HG03571 (cell line): ENCODE measurements at regions not wholly inside any gene's neighbourhood (a gene's known extent, or its start where the extent isn't known, plus 50 kb on each side); places are given as distances from the start of the nearest gene placed in this dataset.

Experiments
- ATAC-seq: cut with Tn5 transposase; IDR thresholded peaks from one replicate; pipeline ENCODE4 v1.9.1; 2021; ENCODE audit not compliant: unreplicated experiment

DNA sequence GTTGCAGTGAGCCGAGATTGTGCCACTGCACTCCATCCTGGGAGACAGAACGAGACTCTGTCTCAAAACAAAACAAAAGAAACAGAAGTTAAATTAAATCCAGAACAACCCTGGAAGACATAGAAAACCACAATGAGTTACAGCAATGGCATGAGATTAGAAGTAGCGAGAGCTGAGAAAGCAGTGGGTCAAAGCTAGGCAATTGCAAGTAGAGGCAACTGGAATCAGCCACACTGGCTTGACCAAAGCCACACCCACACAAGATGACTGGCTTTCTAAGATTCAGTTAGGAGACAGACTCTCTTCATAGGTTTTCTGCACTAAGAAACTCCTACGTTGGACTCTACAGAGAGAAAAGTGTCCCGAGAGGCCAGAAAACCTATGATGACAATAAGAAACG is 443.0 kb downstream of the GPM6A start:
- ATAC-seq, result no peak

DNA sequence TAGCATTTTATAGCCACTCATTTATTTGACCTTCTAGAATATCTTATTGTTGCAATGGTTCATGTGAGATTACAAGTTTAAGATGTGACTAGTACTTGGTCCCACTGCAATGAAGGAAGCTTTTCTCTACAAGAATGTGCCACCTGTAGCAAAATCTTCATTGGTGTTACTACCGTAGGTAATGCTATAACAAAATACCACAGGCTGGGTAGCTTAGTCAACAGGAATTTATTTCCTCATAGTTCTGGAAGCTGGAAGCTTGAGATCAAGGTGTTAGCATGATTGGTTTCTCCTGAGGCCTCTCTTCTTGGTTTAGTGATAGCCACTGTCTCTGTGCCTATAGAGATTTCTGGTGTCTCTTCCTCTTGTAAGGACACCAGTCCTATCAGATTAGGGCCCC is 441.0 kb downstream of the GPM6A start:
- ATAC-seq, result no peak

GRCh38 chr4:175373031-175373430 is 439.0 kb downstream of the GPM6A start:
- ATAC-seq, result no peak

DNA sequence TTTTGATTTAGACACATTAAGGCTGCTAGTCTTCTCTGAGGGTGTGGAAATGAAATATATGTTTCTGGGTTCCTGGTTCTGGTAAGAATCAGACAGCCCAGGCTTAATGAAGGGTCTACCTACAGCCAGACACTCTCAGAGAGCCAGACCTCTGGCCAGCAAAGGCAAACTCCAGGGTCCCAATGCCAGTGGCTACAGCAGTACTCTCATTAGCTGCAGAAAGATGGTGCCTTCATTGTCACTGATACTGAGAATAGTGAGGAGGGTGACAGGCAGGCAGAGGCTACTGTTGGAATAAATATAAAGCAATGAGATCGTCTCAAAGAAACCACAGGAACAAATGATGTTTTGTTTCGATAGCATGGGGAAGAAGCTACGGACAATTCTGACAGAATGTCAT is 437.6 kb downstream of the GPM6A start:
- no peak for ATAC-seq

DNA sequence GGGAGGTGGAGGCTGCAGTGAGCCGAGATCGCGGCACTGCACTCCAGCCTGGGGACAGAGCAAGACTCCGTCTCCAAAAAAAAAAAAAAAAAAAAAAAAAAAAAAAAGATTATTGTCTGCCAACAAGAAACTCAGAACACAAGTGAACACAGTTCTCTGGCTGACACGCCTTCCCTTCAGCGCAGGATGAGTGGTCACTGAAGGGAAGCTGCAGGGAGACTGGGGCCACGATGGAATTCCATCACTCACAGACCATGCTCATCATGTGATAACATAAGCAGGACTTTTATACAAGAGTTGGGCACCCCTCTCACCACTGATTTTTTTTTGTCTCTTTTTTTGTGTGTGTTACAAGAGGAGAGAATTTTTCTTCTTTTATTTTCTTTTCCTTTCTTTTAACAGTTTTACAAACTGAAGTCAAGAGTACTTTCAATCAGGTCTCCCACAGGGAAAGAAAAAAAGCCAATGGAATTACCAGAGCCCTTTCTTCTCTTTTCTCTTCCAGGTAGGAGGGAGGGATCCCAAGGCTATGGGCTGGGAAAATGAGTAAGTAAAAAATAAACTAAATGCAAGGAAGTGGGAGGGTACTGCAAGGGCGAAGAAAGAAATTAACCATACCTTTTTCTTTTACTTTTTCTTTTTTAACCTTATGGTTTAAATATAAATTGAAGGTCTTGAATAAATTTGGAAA is 435.6 kb downstream of the GPM6A start:
- ATAC-seq, result no peak

- ATAC-seq, result no peak
Measured at GRCh38 chr4:175377203-175377602, 434.9 kb downstream of the GPM6A start.

DNA sequence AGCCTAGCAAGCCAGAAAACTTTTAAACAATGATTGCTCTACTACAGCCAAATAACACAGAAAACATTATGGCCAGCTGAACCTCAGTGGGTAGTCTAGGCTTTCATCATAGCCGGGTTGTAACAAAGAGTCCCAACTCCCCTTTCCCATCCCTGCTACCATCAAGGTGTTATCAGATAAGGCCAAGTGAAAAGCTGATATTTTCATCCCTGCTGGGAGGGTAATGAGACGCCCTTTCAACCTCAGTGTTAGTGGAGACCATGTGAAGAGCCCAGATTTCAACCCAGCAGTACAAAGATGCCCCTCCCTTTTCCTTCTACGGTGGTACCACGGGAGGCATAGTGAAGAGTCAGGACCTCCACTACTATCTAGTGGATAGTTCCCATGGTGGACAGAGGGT is 433.7 kb downstream of the GPM6A start:
- no peak for ATAC-seq

- ATAC-seq, result no peak
Measured at GRCh38 chr4:175380841-175381240, 431.2 kb downstream of the GPM6A start.

DNA sequence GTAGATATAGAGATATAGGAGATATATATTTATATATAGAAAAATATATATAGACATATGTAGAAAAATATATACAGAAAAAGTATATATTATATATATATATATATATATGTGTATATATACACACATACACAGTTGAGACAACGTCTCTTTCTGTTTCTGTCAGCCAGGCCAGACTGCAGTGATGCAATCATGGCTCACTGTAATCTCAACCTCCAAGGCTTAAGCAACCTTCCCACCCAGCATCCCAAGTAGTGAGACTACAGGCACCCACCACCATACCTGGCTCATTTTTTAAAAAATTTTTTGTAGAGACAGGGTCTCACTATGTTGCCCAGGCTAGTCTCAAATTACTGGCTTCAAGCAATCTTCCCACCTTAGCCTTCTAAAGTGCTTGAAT is 426.3 kb downstream of the GPM6A start:
- no peak for ATAC-seq

- ATAC-seq, result no peak
Measured at GRCh38 chr4:175386776-175387507, 425.1 kb downstream of the GPM6A start.

DNA sequence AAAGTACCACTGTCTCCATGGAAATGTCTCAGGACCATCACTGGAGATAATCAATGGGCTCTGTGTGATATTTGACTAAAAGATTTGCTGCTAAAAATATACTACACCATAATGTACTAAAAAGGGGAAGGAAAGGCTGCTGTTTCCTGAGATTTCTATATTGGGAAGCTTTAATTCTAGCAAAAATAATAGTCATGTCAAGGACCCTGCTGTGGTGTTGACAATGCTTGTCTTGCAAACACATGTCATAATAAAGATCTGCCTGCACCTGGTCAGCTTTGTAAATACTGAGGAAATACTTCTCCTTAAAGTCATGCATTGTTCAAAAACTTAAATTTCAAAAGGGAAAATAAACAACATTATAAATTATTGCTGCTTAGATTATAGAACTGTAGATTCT is 417.9 kb downstream of the GPM6A start:
- ATAC-seq, result no peak

- no peak for ATAC-seq
Measured at GRCh38 chr4:175405961-175406360, 406.1 kb downstream of the GPM6A start.

GRCh38 chr4:175407926-175408325 is 404.1 kb downstream of the GPM6A start:
- no peak for ATAC-seq

DNA sequence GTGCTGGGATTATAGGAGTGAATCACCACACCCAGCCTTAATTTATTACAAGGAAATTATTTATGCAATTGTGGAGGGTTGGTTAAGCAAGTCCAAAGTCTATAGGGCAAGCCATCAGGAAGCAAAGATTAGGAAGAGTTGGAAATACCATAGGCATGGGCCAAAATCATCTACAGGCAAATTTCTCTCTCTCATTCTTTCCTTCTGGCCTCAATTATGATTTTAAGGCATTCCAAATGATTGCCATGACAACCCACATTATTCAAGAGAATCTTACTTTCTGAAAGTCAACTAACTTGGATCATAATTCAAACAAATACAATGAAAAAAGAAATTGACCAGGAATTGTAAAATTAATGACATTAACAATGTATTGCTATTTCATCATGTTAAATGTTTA is 400.8 kb downstream of the GPM6A start:
- ATAC-seq, result no peak

GRCh38 chr4:175412161-175412560 is 399.9 kb downstream of the GPM6A start:
- no peak for ATAC-seq

GRCh38 chr4:175412746-175413145 is 399.3 kb downstream of the GPM6A start:
- no peak for ATAC-seq

DNA sequence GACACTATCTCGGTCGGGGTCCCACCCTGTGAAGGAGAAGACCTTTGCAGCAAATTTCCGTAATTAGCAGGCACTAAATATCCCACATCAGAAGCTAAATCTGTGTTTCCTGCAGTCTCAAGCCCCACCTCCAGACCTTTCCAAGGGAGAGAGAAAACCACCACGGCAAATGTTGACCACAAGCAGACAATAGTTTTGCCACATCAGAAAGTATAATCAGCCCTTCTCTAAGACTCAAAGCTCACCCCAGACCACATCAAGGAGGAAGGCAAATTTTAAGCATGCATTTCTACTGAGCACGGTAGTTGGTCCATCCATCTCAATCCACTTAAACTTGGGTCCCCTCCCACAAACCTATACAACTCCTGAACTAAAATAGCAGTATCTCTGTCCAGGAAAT is 398.5 kb downstream of the GPM6A start:
- ATAC-seq, result no peak

DNA sequence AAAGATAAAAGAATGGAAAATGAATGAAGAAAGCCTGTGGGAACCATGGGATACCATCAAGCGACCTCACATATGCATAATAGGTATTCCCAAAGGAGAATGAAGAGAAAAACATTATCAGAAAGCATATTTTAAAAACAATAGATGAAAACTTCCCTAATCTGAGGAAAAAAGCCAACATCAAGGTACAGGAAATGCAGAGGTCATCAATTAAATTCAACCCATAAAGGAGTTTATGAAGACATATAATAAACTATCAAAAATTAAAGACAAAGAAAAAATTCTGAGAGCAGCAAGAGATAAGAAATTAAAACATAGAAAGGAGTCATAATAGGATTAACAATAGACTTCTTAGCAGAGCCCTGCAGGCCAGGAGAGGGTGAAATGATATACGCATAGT is 397.5 kb downstream of the GPM6A start:
- no peak for ATAC-seq

DNA sequence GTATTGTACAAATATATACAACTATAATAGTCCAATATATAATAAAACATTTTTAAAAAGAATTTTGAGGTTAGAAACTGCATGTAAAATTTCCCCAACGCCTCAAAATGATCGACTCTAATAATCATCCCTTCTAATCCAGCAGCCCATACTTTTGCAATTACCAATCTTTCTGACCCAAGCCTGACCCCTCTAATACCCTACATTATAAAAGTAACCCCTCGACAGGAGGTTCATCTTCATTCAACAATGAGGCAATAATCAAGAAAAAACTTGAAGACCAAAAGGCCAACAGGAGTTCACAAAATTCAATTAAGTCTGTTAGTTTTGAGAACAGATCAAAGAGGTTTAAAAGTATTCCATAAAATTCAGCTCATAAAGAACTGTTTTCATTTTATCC is 393.5 kb downstream of the GPM6A start:
- ATAC-seq, result no peak

GRCh38 chr4:175419236-175419718 is 392.8 kb downstream of the GPM6A start:
- no peak for ATAC-seq

- ATAC-seq, result no peak
Measured at GRCh38 chr4:175421506-175421905, 390.6 kb downstream of the GPM6A start.

GRCh38 chr4:175422331-175422730 is 389.7 kb downstream of the GPM6A start:
- no peak for ATAC-seq

DNA sequence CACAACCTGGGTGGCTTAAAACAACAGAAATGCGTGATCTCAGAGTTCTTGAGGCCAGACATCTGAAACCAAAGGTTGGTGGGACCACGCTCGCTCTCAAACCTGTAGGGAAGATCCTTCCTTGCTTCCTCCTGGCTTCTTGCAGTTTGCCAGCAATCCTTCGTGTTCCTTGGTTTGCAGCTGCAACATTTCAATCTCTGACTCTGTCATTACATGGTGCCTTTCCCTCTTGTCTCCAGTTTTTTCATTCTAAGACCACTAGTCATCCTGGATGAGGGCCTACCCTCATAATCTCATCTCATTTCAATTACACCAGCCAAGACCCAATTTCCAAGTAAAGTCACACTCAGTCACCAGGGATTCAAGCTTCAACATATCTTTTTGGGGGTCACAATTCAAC is 388.0 kb downstream of the GPM6A start:
- ATAC-seq, result no peak
